HG02588 (cell line): ENCODE measurements at regions not wholly inside any gene's neighbourhood (a gene's known extent, or its start where the extent isn't known, plus 50 kb on each side); places are given as distances from the start of the nearest gene placed in this dataset.

Source experiments
- ATAC-seq: cut with Tn5 transposase; IDR thresholded peaks from one replicate; pipeline ENCODE4 v1.9.1; 2021; ENCODE audit warnings: mild to moderate bottlenecking, moderate library complexity; ENCODE audit not compliant: unreplicated experiment

DNA sequence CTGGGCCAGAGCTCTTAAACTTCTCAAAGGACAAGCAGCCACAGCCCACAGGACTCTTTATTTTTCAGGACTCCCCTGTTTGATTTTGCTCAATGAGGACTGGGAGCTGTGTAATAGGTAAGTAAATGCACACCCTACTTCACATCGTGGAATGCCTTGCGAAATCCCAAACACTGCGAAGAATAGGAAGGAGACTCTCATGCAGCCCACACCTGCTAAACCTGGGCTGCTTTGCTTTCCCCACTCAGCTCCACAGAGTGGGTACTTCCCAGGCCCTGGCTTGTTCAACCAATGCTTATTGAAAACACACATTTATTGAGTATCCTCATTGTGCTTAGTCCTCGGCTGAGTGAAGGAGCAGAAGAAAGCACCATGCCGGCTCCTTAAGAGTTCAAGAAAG lies 103.3 kb upstream of the FSTL4 start:
- no peak for ATAC-seq

- ATAC-seq = no peak
Observed at GRCh38 chr5:133715216-133715615, 102.9 kb upstream of the FSTL4 start.

DNA sequence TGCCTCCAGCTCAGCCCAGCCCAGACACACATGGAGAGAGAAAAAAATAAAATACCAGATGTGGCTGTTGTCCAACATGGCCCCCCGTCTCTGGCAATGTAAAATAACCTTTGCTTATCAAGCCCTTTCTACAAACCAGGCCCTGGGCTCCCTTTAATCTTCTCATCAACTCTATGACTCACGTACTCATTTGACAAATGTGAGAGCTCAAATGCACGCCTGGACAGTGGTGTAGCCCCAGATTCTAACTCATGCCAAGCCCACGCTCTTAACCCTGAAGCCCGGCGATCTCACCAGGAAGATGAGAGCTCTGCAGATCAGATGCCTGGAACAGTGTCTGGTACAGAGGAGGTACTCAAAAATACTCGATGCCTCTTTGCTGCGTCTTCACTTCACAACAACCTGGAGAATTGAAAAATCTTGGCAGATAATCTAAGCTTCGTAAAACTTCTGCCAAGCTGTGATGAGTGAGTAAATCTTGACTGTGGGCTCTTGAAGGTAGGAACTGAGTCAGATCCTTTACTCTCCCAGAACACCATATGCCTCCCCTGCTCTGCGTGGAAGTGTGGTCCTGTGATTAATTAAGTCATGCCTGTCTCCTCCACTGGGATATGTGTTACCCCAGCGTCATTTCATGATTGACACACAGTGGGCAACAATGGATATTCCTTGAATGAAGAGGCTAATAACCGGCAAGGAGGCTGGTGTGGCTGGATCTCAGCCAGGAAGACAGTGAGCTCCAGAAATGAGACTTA lies 102.0 kb upstream of the FSTL4 start:
- ATAC-seq = no peak

DNA sequence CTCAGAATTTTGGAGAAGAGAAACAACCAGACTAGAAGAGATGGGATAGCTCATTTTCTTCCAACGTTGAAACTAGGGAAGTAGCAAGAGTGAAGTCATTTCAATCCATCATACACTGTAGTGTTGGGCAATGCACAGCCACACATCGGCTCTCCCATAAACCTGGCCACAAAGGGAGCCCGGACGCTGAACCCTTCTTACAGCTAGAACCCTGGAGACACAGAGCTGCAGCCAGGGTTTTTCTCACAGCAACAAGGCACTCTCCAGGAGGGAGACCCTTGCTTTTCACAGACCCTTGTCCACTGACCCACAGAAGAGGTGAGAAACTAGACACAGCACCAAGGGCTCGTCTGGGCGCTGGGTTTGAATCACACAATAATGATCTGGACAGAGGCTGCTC lies 101.4 kb upstream of the FSTL4 start:
- ATAC-seq = no peak

DNA sequence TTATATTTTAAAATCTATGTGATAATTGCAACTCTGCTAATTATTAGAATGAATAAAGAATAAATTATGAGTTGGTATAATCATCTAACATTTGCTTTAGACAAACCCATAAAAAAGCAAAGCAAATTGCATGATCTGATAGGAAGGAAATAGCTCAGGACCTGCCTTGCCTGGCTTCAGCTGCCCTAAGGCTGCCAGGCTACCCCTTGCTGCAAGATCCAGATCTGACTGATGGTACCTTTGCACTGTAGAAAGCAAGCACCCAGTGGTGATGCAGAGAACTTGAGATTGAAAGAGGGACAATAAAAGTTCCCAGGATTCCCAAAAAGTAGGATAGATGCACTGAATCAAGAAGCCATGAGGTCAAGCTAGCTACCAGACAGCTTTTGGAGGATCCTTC lies 100.9 kb upstream of the FSTL4 start:
- no peak for ATAC-seq

GRCh38 chr5:133712562-133712961 lies 100.2 kb upstream of the FSTL4 start:
- ATAC-seq = no peak

DNA sequence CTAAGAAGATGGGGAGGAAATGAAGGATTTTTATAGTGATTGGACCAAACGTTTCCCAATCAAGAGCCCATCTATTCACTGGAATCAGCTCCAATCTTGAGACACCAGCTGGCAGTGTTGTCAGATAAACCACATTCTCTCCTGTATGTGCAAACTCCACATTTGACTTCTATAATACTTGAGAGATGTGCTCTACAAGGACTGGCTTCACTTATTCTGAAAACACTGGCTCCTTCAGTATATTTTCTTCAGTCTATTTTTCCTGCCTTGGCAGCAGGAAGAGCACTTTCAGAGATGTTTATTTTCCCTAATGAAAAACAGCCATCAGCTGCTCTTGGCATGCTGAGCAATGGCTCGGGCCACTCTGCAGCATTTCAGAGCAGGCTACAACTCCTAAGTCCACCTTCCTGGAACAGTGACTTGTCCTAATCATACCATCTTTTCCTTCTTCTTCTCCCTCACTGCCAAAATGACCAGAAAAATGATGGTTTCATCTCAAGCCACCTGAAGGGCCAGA lies 96.9 kb upstream of the FSTL4 start:
- no peak for ATAC-seq

GRCh38 chr5:133708331-133708850 lies 96.0 kb upstream of the FSTL4 start:
- ATAC-seq = no peak

- ATAC-seq = no peak
Observed at GRCh38 chr5:133707629-133708028, 95.3 kb upstream of the FSTL4 start.

DNA sequence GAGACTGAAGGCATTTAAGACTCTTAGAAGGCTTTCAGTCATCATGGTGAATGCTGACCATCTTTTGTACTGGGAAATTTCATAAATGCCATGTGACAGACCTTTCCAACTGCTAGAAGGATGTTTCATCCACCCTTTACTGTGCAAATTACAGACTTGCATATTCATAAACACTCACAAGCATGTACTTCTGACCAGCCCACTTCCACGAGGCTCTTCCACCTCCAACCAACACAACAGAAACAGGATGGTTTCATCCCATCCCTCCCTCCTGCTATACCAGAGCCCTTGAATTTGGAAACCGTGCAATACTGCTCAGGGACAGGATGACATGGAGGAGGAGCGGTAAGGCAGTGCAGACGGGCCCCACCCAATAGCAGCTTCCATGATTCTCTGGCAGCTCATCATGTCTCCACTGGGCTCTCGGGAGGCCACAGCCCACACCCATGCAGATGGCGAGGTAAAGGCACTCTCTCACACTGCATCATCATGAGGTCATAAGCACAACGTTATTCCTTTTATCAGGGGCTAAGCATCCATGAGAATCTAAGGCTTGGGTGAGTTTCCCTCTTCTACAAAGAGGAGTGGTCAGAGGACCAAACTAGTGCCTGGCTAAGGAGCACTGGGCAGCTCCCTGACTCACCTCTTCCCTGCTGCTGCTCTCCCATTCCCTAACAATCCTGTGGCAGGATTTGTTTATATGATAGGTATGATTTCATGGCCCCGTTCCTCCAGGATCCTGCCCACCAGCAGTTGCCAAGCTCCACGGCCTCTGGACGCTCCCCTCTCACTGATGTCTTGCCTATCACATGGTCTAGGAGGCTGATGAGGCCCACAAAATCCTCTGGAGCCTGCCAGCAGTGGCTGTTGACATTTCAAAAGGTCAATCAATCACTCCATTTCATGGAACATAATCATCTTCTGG lies 94.4 kb upstream of the FSTL4 start:
- no peak for ATAC-seq

DNA sequence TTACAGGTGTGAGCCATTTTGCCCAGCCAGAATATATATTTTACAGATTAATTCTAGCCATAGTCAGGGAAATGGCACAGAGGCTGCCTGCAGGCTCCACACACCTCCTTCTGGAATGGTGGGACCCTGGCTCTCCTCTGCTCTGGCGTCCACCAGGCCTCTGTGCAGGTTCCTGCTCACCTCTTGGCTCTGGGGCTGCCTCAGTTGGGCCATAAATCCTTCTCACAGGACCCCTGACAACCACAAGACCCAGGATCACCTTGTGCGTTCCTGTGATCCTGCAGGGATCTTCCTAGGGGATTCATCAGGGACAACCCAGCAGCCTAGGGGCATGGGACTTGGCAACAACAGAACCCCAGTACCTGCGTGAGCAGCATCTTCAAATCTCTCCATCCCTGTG lies 93.0 kb upstream of the FSTL4 start:
- ATAC-seq = no peak

DNA sequence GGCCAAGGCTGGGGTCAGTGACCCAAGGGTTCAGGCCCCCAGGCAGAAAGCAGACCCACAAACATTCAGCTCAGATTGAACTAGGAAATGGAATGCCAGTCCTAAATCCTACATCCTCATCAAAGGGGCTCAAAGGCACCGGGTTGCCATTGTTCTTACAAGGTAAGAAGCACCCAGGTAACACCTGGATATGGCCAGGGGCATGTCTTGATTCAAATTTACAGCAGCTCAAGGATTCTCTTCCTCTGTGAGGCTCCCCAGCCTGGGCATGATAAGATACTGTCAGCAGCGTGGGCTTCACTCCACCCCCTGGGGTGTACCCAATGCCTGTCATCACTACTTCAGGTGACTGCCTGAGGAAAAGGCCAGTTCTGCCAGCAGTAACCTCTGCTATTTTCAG lies 92.1 kb upstream of the FSTL4 start:
- no peak for ATAC-seq

DNA sequence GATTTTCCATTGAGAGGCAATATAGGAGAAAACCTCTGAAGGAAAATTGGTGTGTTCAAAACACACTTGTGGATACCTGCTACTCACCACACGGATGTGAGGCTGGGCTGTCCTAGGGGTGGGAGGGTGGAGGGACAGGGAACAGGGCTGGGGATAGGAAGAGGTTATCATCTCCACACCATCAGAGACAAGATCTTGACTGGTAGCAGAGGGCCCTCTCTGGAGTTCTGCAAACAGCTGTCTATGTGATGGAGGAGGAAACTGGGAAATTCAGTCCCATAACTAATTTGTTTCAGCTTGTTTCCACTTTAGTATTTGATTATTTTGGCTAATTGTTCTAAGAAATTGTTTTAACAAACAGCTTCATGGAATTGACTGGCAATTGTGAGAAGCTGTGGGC lies 91.6 kb upstream of the FSTL4 start:
- no peak for ATAC-seq

DNA sequence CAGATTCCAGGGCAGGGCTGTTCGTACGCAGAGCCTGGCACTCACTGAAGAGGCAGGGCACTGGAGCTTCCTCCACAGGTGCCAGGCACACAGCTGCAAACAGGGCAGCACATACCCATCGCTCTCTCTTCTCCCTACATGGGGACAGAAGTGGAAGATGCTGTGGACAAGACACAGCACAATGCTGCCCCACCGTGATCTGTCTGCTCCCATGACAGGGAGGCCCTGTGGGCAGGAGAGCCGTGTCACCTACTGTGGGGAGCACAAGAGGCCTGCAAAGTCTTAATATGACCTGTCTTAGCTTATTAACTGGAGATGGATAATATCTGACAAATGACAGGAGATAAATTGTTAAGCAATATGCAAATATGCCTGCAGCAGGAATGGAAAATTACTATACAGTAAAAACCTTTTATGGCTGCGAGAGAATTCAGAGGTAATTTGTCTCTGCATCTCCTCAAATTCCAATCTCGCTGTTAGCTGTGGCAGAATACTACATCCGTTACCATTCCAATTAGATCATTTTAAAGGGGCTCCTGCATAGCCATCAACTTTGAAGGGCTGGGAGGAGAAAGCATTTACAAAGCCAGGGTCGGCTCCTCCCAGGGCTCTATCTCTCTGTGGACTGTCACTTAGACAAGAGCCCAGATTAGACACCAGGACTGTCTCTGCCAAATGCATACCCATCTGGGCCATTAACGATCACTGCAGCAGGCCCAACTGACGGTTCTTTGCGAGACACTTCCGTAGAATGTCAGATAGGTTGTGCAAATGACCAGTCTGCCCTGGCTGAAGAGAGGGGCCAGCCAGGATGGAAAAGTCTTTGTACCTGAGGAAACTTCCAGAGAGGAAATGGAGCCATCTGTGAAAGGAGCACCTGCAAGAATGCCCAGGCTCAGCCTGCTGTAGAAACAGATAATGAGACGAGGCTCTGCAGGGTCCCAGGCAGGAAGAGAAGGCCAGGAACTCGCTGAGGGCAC lies 90.7 kb upstream of the FSTL4 start:
- no peak for ATAC-seq

DNA sequence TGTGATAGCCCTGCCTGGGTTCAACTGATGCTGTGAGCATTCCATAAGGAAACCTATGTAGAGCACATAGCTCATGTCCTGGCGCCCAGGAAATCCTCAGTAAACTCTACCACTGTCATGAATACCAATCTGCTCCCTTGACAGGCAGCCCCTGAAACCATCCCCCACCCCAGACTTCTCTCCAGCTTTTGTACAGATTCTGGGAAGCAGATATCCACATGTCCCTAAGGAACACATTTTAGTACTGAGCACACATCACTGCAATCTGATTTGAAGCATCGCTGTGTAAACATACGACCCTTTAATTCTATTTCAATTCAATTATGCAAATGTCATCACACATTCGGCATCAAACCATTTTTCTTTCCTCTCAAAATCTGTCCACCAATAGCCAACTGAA lies 89.5 kb upstream of the FSTL4 start:
- no peak for ATAC-seq

DNA sequence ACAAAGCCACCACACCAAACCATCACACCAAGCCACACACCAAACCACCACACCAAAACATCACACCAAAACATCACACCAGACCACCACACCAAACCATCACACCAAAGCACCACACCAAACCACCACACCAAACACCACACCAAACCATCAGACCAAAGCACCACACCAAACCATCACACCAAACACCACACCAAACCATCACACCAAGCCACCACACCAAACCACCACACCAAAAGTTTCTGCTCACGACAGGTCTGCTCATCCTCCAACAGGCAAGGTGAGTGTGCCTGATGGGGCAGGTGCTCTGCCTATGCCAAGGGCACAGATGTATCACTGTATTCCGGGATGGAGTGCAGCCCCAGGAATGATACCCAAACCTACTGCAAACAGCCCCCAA lies 87.9 kb upstream of the FSTL4 start:
- ATAC-seq = no peak

DNA sequence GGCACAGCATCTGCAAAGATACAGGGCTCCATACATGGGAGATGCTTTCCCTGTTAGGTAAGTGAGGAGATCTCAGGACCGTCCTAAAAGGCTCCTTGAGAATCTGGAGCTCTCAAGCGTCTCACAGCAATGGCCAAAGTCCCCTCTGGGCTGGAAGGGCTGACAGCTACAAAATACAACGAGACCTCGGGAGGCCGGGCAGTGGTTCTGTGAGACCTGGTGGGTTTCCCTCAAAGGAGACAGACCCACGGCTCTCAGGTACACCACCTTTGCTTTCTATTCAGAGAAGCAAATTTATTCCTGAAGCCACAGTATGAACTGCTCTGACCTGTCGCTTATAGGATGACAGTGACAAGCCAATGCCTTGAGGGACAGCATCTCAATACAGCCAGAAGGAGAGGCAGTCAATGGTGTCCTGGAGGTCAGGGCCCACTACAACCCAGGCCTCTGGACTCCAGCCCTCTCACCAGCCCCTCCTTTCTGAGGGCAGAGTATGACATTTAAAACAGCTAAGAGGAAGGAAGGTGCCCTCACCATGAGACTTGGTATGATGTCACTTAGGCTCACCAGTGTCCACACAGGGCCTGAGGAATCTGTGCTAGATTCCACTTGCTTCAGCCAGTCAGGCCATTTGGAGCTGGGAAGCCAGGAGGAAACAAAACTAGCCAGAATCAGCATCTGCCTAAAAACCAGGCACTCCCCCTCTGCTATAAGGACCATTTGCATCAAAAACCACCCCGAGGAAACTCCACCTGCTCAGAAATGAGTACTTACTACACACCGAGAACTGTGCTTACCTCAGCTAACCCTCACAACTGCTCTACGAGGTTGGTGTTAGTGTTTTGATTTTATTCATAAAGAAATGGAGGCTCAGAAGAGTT lies 86.5 kb upstream of the FSTL4 start:
- ATAC-seq = peak; percentile 65

GRCh38 chr5:133698259-133698554 lies 85.9 kb upstream of the FSTL4 start:
- no peak for ATAC-seq

DNA sequence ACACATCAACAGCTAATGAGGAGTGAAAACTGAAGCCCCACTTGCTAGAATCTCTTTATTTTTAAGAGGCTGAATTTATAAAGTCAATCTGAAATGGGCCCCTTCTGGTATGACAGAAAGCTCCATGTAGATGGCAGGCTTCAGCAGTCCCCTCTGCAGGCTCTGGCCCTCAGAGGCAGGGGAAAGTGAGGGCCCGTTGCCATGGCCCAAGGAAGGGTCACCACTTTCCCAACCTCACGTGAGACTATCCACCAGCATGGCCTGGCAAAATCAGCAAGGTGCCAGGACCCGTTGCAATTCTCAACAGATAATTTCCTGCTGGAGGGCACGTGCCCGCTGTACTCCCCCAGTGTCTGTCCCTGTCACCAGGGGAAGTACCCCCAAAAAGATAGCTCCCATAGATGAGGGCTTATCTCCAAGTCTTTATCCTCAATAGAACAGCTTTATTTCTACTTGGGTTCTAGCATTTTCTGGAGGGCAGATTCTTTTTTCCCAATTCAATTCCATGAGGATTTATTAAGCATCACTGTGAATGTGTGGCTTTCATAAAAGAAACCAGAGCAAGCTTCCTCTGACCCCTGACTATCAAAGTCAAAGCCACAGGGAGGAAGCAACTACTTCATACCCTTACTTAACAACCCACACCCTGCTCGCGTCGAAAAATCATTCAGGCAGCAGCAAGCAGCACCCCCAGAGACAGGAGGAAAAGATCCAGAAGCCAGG lies 85.4 kb upstream of the FSTL4 start:
- ATAC-seq = no peak
